Hepatocyte (in vitro differentiated cells): ENCODE measurements at regions not wholly inside any gene's neighbourhood (a gene's known extent, or its start where the extent isn't known, plus 50 kb on each side); places are given as distances from the start of the nearest gene placed in this dataset.

Experiments
- DNase-seq: peaks from one replicate; pipeline ENCODE4 v3.0.0-alpha.2; 2016; ENCODE audit warnings: low spot score
- H2AFZ ChIP-seq: fragments of 200-600 bp; sonication (generic); 2 replicates; pipeline ENCODE4 v1.6.0; 2016; ENCODE audit warnings: antibody characterized with exemption, mild to moderate bottlenecking
- H3K27ac ChIP-seq: fragments of 200-600 bp; sonication (generic); 2 replicates; pipeline ENCODE4 v1.5.1; 2016; ENCODE audit warnings: mild to moderate bottlenecking
- H3K27me3 ChIP-seq: fragments of 200-600 bp; sonication (generic); 2 replicates; pipeline ENCODE4 v1.6.1; 2016
- H3K36me3 ChIP-seq: fragments of 200-600 bp; sonication (generic); replicated peaks from 2 replicates; pipeline ENCODE4 v1.5.1; 2016; ENCODE audit warnings: low read depth; ENCODE audit not compliant: insufficient read depth
- H3K4me1 ChIP-seq: fragments of 200-600 bp; sonication (generic); 2 replicates; pipeline ENCODE4 v1.5.1; 2016; ENCODE audit warnings: mild to moderate bottlenecking, moderate library complexity; ENCODE audit not compliant: insufficient read depth
- H3K4me2 ChIP-seq: fragments of 200-600 bp; sonication (generic); 2 replicates; pipeline ENCODE4 v1.6.0; 2016
- H3K4me3 ChIP-seq: fragments of 200-600 bp; sonication (generic); 2 replicates; pipeline ENCODE4 v1.5.1; 2016; ENCODE audit warnings: mild to moderate bottlenecking
- H3K79me2 ChIP-seq: fragments of 200-600 bp; sonication (generic); 2 replicates; pipeline ENCODE4 v1.6.0; 2017; ENCODE audit warnings: mild to moderate bottlenecking
- H3K9me2 ChIP-seq: fragments of 200-600 bp; sonication (generic); replicated peaks from 2 replicates; pipeline ENCODE4 v1.6.0; 2017; ENCODE audit warnings: mild to moderate bottlenecking; ENCODE audit not compliant: insufficient read depth
- H3K9me3 ChIP-seq: fragments of 200-600 bp; sonication (generic); 2 replicates; pipeline ENCODE4 v1.5.1; 2016; ENCODE audit warnings: low read depth, mild to moderate bottlenecking
- H4K20me1 ChIP-seq: fragments of 200-600 bp; sonication (generic); 2 replicates; pipeline ENCODE4 v1.6.0; 2016; ENCODE audit warnings: mild to moderate bottlenecking; ENCODE audit not compliant: insufficient read depth, poor library complexity, severe bottlenecking
- CTCF ChIP-seq: fragments of 200-600 bp; sonication (generic); IDR thresholded peaks from 2 replicates; pipeline ENCODE4 v1.5.1; 2016; ENCODE audit warnings: antibody characterized with exemption, mild to moderate bottlenecking; ENCODE audit not compliant: poor library complexity
- EZH2 ChIP-seq: fragments of 200-600 bp; sonication (generic); IDR thresholded peaks from 2 replicates; pipeline ENCODE4 v1.6.1; 2016; ENCODE audit warnings: antibody characterized with exemption, mild to moderate bottlenecking, borderline replicate concordance
- EZH2phosphoT487 ChIP-seq: fragments of 200-600 bp; sonication (generic); IDR thresholded peaks from one replicate; pipeline ENCODE4 v1.6.1; 2018; ENCODE audit warnings: antibody characterized with exemption, mild to moderate bottlenecking, low read depth, moderate library complexity; ENCODE audit not compliant: unreplicated experiment, severe bottlenecking
- WGBS: methylation state at CpG from one replicate; pipeline ENCODE4 v1.1.6; 2016; ENCODE audit warnings: low lambda C conversion rate; ENCODE audit errors: missing lambda C conversion rate; 5-methylcytosine and 5-hydroxymethylcytosine counted together

- TF ChIP-seq EZH2phosphoT487 (no peak), EZH2 (no peak), CTCF (no peak)
- Histone ChIP-seq H3K4me3 (no peak overlapping the region), H3K4me1 (no peaks in the 10 kb centered on the region), H3K27ac (no peak overlapping the region), H3K4me2 (no peak overlapping the region), H3K36me3 (no peaks in the 10 kb centered on the region), H3K79me2 (no peaks in the 10 kb centered on the region), H3K27me3 (no peaks in the 10 kb centered on the region), H2AFZ (no peak overlapping the region), H4K20me1 (no peaks in the 10 kb centered on the region), H3K9me2 (no peaks in the 10 kb centered on the region), H3K9me3 (no peaks in the 10 kb centered on the region)
- 93% methylated on average over 1 of the region's 1 CpG for WGBS
- no peak for DNase-seq
Observed at GRCh38 chr3:3392946-3393345, 213.5 kb upstream of the CRBN start.

- no peak overlapping the region for H2AFZ ChIP-seq
- H3K79me2 ChIP-seq, result no peaks in the 10 kb centered on the region
- H3K9me2 ChIP-seq, result no peaks in the 10 kb centered on the region
- no peaks in the 10 kb centered on the region for H3K27me3 ChIP-seq
- H3K4me3 ChIP-seq, result no peak overlapping the region
- H3K9me3 ChIP-seq, result no peaks in the 10 kb centered on the region
- DNase-seq, result no peak
- WGBS, result 81% methylated on average over 4 of the region's 4 CpGs
- no peak overlapping the region for H3K27ac ChIP-seq
- TF ChIP-seq EZH2phosphoT487, result no peak
- TF ChIP-seq CTCF, result no peak
- TF ChIP-seq EZH2, result no peak
- no peaks in the 10 kb centered on the region for H4K20me1 ChIP-seq
- no peaks in the 10 kb centered on the region for H3K4me1 ChIP-seq
- H3K4me2 ChIP-seq, result no peak overlapping the region
- H3K36me3 ChIP-seq, result no peaks in the 10 kb centered on the region
Observed at GRCh38 chr3:3383461-3383860, 204.0 kb upstream of the CRBN start.

GRCh38 chr3:3372210-3372777 lies 192.8 kb upstream of the CRBN start:
- Histone ChIP-seq H3K36me3 (no peaks in the 10 kb centered on the region), H4K20me1 (no peaks in the 10 kb centered on the region), H3K4me1 (no peaks in the 10 kb centered on the region), H3K79me2 (no peaks in the 10 kb centered on the region), H3K4me2 (no peak overlapping the region), H2AFZ (no peak overlapping the region), H3K4me3 (no peak overlapping the region), H3K27me3 (no peaks in the 10 kb centered on the region), H3K27ac (no peak overlapping the region), H3K9me2 (no peaks in the 10 kb centered on the region), H3K9me3 (no peaks in the 10 kb centered on the region)
- TF ChIP-seq EZH2phosphoT487, result no peak
- TF ChIP-seq CTCF, result no peak
- TF ChIP-seq EZH2, result no peak
- WGBS, result 65% methylated on average over 5 of the region's 5 CpGs
- DNase-seq, result no peak

- Histone ChIP-seq H2AFZ (no peak overlapping the region), H3K27ac (no peak overlapping the region), H3K36me3 (no peaks in the 10 kb centered on the region), H3K9me3 (no peaks in the 10 kb centered on the region), H3K9me2 (no peaks in the 10 kb centered on the region), H3K4me2 (no peak overlapping the region), H4K20me1 (no peaks in the 10 kb centered on the region), H3K27me3 (no peaks in the 10 kb centered on the region), H3K4me1 (no peaks in the 10 kb centered on the region), H3K79me2 (no peaks in the 10 kb centered on the region), H3K4me3 (no peak overlapping the region)
- TF ChIP-seq CTCF, result no peak
- TF ChIP-seq EZH2phosphoT487, result no peak
- TF ChIP-seq EZH2, result no peak
- DNase-seq, result no peak
- 52% methylated on average over 4 of the region's 4 CpGs for WGBS
Observed at GRCh38 chr3:3368306-3368705, 188.8 kb upstream of the CRBN start.
